ENCODE measurements at regions not wholly inside any gene's neighbourhood (a gene's known extent, or its start where the extent isn't known, plus 50 kb on each side); places are given as distances from the start of the nearest gene placed in this dataset.

DNA sequence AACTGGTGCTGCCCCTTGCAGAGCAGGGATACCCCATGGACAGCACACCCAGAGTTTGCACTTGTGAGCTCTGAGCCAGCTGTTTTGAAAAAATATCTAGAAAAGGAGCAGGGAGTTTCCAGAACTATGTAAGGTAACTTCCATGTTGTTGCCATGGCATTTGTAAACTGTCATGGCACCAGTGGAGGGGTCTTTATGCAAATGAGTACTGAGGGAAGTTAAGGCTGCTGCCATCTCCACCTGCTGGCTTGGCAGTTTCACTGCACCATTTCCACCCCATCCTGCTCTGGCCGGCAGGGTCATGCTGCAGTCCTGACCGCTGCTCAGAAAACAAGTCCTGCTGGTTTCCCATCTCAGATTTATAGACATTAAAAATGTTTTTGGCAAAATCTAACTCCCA is 52.3 kb upstream of the SNTG2 start:
- DNase-seq (ENCODE audit: extremely low spot score, insufficient read length, low read depth) (no peak), FAIRE-seq (no peak)

DNA sequence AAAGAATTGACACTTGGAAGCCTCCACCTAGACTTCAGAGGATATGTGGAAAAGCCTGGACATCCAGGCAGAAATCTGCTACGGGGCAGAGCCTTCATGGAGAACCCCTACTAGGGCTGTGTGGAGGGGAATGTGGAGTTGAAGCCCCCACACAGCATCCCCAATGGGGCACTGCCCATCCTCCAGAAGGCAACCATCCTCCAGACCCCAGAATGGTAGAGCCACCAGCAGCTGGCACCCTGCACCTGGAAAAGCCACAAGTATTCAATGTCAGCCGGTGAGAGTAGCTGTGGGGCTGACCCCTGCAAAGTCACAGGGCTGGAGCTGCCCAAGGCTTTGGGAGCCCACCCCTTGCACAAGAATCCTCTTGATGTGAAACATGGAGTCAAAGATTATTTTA is 53.6 kb upstream of the SNTG2 start:
- DNase-seq (ENCODE audit: extremely low spot score, insufficient read length, low read depth) (no peak), FAIRE-seq (no peak)

DNA sequence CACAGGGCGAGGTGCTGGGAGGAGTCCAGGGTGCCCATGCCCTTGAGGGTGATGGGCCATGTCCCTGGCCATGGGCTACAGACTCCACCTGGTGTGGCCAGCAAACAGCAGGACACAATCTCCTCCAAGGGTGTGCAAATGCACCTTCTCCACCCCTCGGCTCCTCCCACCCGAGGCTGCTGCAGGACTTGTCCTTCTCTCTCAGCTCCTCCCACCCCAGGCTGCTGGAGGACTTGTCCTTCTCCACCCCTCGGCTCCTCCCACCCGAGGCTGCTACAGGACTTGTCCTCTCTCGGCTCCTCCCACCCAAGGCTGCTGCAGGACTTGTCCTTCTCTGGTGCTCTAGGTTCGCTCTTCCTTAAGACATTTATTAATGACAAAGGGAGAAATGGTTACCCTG is 57.3 kb upstream of the SNTG2 start:
- no peak for FAIRE-seq
- DNase-seq (ENCODE audit: extremely low spot score, insufficient read length, low read depth) = no peak

GRCh38 chr2:892892-893291 is 57.8 kb upstream of the SNTG2 start:
- no peak for FAIRE-seq

GRCh38 chr2:892401-892800 is 58.2 kb upstream of the SNTG2 start:
- no peak for FAIRE-seq

More at GRCh38 chr2:892892-893291, 57.8 kb upstream of the SNTG2 start:
- DNase-seq (ENCODE audit: extremely low spot score, insufficient read length, low read depth) = no peak

DNA sequence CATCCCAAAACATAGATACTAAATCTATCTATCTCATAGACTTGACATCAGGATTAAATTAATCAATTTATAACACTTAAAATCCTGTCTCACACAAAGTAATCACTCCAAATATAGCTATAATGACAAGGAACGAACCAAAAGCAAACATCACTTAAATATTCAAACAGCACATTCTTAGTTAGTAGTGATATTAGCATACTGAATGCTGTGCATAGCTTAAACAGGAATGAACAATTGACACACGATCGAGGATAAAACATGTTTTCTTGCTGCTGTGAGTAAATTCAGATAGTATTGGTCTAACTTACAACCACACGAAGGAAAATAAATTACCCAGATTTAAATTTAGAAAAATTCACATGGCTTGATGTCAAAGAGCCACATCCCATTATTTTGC is 58.9 kb upstream of the SNTG2 start:
- DNase-seq (ENCODE audit: extremely low spot score, insufficient read length, low read depth) (no peak), FAIRE-seq (no peak)

More at GRCh38 chr2:892401-892800, 58.2 kb upstream of the SNTG2 start:
- DNase-seq (ENCODE audit: extremely low spot score, insufficient read length, low read depth) = no peak

- FAIRE-seq = no peak
- DNase-seq (ENCODE audit: extremely low spot score, insufficient read length, low read depth) = no peak
These were observed 59.9 kb upstream of the SNTG2 start for GRCh38 chr2:890791-891190.

DNA sequence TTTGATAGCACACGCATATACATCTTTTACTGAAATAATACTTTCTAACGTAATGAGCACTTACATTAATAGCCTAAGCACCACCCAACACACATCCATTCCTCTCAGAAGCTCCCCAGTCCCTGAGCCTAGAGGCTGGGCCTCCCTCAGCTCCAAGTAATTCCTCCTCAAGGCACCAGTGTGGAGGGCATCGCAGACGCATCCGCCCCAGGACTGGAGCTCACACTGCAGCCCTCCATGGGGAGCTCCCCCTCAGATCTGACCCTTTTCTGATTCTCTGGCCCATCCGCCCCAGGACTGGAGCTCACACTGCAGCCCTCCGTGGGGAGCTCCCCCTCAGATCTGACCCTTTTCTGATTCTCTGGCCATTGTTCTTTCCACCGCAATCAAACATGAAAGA is 60.4 kb upstream of the SNTG2 start:
- no peak for FAIRE-seq
- DNase-seq (ENCODE audit: extremely low spot score, insufficient read length, low read depth) = no peak

GRCh38 chr2:888906-889566 is 61.6 kb upstream of the SNTG2 start:
- FAIRE-seq = no peak

DNA sequence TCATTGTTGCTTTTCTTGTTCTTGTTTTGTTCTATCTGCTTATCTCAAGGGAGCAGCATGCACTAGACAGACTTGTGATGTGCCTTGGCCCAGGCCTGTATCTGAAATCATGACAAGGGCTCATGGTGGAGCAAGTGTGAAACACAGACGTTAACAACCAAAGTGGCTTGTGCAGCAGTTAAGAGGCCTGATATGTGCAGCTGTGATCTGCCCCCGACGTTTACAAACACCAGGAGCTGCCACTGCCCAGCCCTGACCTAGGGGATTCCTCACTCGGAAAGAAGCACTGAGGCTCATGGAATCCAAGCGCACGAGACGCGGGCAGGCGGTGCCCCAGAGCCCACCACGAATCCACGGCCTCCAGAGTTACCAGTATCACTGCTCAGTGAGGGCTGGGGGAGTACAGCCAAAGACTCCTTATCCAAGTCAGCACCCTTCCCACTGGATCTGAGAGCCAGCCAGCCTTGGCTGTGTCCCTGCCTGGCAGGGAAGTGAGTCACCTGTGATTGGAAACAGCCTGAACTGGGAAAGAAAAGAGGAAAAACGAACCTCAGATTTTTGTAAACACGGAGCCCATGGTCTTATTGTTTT is 62.3 kb upstream of the SNTG2 start:
- no peak for DNase-seq (ENCODE audit: extremely low spot score, insufficient read length, low read depth)
- no peak for FAIRE-seq

More at GRCh38 chr2:888906-889566, 61.6 kb upstream of the SNTG2 start:
- no peak for DNase-seq (ENCODE audit: extremely low spot score, insufficient read length, low read depth)

GRCh38 chr2:887639-888038 is 63.0 kb upstream of the SNTG2 start:
- FAIRE-seq (no peak), DNase-seq (ENCODE audit: extremely low spot score, insufficient read length, low read depth) (no peak)

- FAIRE-seq = no peak
These were observed 64.3 kb upstream of the SNTG2 start for GRCh38 chr2:886072-887022.

DNA sequence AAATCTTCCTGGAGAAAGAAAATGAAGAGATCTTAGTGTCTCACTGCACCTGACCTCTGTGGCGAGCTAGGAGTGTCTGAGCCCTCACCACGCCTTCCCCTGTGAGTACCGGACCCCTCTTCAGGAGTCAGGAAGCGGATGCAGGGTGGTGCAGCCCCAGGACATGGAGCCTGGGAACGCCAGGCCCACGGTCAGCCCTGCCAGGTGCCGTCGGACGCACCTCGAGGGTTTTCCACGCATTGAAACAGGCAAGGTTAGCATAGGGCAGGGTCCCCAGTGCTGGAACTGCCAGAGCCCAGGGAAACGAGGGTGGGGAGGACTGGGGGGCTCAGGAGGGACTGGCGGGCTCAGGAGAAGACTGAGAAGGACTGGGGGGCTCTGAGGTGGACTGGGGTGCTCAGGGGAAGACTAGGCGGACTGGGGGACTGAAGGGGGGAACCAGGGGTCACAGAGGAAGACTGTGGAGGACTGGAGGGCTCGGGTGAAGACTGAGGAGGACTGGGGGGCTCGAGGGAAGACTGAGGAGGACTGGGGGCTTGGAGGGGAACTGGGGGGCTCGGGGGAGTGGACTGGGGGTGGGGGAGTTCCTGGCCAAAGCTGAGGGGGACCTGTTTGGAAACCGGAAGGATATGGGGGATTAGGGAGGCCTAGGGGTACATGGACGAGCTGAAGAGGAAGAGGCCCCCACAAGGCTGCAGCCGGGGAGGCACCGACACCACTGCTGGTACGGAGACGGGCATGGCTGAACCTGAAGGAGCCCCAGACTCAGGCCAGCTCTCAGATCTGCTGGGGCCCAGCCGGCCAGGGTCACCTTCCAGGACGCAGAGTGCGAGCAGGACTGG is 65.2 kb upstream of the SNTG2 start:
- DNase-seq (ENCODE audit: extremely low spot score, insufficient read length, low read depth) = no peak
- no peak for FAIRE-seq

More at GRCh38 chr2:886072-887022, 64.3 kb upstream of the SNTG2 start:
- DNase-seq (ENCODE audit: extremely low spot score, insufficient read length, low read depth) = no peak

DNA sequence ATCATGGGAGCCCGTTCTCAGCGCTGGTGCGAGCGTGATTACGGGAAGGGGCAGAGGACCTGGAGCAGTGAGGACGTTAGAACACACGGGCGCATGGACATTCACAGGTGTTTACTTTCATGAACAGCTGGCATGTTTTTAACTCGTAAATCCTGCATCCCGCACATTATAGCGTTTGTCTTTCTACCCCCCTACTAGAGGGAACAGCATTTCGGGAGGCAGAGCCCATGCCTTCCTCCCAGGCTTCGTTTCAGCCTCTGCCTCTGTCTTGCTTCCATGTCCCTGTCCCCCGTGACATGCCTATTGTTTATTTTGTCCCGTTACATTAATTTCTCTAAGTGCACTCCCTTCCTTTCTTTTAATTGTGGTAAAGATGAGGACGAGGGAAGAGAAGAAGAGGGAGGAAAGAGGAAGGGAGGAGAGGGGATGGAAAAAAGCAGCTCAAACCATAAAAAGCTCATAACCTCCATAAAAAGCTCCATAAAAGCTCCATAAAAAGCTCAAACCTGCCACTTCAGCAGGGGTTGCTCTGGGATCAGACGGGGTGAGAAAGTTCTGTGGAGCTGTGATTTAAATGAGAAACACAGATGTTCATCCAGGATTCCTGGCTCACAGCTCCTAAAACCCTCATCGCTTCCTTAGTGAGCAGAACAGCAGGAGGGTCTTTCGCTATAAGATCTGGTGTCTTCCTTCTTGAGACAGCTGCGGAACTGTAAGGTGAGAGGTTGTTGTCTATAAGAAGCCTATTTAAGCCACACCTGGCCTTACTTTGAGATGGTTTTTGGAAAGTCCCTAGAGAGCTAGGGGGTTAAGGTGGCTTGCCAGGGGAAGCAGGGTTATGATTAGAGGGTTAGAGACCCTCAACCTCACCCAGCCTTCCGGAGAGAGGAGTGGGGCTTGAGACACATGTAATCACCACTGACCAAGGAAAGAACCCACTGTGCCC is 66.6 kb upstream of the SNTG2 start:
- DNase-seq (ENCODE audit: extremely low spot score, insufficient read length, low read depth) = no peak
- no peak for FAIRE-seq

GRCh38 chr2:883260-883802 is 67.3 kb upstream of the SNTG2 start:
- no peak for DNase-seq (ENCODE audit: extremely low spot score, insufficient read length, low read depth)
- FAIRE-seq = no peak

DNA sequence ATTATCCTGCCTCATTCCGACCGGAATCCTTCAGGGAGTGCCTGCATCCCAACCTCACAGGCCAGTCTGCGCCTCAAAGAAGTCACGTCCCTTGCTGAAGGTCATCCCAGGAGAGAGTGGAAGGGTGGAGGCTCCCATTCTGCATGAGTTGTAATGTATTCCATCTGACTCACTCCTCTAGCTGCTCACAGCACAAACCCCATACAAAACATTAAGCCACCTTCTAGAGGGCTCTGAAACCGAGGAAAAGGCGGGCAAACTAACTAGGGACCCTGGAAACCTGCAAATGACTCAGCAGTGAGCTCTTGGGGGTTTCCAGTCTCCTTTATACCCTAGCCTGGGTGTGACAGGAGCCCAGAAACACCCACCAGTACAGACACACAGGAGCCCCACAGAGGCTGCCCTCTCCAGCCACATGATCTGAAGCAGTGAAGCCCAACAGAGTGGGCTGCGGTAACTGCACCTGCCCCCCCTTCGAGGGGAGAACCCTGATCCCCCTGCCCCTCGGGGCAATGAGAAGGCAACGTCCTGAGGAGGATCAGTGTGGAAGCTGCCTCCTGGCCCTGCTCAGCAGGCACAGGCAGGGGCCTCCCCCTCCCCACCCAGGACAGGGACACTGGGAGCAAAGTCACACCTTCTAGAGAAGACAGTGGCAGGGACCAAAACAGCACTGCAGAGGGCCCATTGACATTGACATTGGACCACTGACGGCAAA is 69.3 kb upstream of the SNTG2 start:
- FAIRE-seq = no peak
- DNase-seq (ENCODE audit: extremely low spot score, insufficient read length, low read depth) = no peak

DNA sequence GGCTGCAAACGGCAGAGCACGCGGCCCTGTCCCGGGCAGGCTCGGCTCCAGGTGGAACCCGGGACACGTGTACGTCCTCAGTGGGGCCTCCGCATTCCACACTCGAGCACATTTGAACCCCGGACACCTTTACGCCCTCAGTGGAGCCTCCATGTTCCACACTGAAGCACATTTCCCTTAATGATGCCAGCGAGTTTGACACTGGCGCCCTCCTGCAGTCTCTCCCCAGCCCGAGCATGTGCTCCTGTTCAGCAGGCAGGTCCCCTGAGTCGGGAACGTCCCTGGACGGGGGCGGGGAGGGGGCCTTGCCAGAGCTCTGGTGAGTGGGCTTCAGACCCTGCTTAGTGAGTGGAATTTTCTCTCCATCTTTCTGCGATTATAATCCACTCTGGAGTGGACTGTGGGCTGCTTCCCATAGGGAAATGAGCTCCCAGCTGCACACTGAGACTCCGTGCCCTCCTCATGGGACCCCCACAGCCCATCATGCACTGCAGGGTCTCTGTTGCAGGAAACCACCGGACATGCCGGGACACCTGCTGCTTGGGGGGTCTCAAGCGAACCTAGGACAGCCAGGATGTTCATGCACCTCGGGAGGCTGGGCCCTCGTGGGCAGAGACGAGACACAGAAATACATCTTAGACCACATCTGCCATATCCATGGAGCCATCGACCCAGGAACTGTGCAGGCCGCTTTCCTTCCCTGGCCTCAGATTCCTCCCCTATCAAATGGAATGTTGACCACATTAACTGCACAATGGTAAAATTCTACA is 70.3 kb upstream of the SNTG2 start:
- FAIRE-seq (no peak), DNase-seq (ENCODE audit: extremely low spot score, insufficient read length, low read depth) (no peak)

Measured in GM18507 (cell line).